GM21737 (cell line): ENCODE measurements at regions not wholly inside any gene's neighbourhood (a gene's known extent, or its start where the extent isn't known, plus 50 kb on each side); places are given as distances from the start of the nearest gene placed in this dataset.

Source experiments
- ATAC-seq: cut with Tn5 transposase; IDR thresholded peaks from one replicate; pipeline ENCODE4 v1.9.1; 2021; ENCODE audit warnings: mild to moderate bottlenecking, moderate library complexity; ENCODE audit not compliant: unreplicated experiment

DNA sequence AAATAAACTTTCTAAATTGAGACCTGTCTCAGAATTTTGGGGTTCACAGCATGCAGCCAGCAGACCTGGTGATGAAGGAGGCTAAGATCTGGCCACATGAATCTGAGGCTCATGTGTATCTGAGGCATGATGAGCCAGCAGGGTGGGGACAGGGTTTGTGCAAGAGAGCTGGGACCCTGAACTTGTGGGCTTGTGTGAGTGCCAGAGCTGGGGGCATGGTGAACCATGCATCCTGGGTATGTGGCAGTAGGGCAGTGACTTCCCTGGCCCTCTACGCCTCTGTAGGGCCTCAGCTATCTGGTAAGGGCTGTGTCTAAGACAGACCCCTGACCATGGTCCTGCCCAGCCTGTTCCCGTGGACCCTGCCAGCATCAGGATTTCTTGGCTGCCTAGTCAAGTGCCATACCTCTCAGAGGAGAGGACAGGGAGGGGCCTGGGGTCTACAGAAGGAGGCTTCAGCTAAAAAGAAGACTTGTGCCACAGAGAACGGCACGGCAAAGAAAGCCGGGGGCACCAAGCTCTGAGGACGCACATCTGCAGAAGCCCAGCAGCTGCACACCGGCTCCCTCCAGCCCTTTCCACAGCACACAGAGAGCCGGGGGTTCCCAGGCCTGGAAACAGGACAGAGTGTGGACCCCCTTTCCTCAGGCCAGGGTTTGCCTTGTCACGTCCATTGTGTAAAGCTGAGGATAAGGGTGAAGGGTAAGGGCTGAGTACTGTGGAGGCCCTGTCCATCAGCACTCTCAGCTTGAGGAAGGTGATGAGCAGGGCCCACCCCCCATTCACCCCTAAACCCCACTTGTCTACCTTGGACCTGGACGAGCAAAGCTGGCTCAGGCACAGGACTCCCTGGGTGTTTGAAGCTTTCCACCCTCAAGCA lies 130.1 kb downstream of the MRPL36 start:
- no peak for ATAC-seq

DNA sequence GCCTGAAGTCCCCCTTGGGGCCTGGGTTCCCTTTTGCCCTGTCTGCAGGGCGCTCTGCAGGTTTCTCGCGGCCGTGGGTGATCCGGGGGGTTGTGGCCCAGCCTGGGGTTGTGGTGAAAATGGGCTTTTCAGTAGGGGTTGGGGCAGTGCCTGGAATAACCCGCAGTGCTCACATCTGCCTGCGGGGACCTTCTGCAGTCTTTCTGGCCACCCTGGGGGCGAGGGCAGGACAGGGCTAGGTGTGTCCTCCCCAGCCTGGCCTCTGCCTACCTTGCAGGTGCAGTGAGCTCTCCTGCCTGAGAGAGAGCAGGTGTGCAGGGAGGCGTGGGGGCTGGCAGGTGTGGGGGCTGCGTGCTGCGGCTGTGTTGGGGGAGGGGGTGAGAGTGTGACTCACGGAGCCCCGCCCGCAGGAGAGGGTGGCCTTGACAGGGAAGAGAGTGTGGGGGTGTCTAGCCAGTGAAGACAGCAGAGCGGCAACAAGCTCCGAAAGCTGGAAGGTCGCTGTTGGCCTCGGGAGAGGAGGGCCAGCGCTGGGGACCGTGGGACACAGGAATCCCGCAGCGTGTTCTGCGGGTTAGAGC lies 131.4 kb downstream of the MRPL36 start:
- no peak for ATAC-seq

DNA sequence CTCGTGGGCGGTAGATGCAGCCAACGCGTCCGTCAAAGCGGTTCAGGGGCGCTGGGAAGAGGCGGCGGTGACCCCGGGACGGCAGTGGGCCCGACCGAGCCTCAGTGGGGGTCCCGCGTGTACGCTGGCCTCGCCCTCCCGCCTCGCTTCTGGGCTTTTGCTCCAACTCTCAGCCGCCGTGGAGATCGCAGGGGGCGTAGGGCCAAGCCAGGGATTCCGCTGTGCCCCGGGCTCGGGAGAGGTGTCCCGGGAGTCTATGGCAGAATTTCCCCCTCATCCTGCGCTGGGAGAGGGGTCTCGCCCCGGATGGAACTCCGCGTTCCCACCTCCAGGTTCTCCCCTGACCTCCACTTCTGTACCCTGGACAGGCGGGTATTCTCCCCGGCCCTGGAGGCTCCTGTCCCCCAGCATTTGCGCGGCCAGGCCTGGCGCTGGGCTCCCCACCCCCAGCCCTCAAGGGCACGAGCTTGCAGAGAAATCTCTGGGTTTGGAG lies 131.9 kb downstream of the MRPL36 start:
- ATAC-seq: no peak

DNA sequence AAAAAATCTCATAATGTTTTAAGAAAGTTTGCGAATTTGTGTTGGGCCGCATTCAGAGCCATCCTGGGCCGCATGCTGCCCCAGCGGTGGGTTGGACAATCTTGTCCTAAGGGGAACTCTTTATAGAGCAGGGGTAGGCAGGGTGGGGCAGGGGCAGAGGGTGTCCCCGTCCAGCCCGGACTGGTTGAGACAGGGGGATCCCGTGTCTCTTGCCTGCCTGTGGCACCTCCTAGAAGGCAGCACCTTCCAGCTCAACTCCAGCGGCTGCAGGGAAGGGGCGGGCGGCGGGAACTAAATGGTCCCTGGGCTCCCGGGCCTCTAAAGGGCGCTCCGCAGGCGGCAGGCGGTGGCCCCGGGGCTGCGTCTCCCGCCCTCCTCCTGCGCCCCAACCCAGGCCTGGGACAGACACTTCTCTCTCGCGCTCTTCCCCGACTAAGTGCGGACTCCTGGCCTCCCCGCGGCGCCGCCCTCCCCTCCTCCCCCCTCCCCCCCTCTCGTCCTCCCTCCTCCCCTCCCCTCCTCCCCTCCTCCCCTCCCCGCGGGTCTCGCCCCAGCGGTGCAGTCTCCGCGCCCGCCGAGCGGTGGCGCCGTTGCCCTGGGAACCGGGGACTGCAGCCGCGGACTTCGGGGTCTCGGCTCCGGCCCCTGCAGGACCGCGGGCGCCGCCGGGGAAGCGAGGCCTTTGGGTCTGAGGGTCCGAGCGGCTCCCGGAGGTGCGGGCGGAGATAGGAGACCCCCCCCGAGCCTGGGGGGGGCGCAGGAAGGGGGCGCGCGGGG lies 132.6 kb downstream of the MRPL36 start:
- ATAC-seq: no peak

DNA sequence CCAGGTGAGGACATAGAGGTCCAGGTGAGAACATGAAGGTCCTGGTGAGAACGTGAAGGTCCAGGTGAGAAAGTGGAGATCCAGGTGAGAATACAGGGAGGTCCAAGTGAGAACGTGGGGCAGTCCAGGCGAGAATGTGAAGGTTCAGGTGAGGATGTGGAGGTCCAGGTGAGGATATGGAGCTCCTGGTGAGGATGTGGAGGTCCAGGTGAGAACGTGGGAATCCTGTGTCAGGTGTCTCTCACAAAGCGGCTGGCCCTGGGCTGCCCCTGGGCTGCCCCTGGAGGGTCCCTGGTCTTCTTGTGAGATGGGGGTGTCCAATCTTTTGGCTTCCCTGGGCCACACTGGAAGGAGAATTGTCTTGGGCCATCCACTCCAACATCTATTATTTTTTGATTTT lies 133.4 kb downstream of the MRPL36 start:
- no peak for ATAC-seq

DNA sequence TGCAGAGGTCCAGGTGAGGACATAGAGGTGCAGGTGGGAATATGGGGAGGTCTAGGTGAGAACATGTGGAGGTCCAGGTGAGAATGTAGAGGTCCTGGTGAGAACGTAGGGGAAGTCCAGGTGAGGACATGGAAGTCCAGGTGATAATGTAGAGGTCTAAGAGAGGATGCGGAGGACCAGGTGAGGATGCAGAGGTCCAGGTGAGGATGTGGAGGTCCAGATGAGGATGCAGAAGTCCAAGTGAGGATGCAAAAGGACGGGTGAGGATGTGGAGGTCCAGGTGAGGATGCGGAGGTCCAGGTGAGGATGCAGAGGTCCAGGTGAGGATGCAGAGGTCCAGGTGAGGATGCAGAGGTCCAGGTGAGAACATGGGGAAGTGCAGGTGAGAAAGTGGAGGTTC lies 133.8 kb downstream of the MRPL36 start:
- no peak for ATAC-seq

- no peak for ATAC-seq
Observed at GRCh38 chr5:1665231-1665630, 134.4 kb downstream of the MRPL36 start.

DNA sequence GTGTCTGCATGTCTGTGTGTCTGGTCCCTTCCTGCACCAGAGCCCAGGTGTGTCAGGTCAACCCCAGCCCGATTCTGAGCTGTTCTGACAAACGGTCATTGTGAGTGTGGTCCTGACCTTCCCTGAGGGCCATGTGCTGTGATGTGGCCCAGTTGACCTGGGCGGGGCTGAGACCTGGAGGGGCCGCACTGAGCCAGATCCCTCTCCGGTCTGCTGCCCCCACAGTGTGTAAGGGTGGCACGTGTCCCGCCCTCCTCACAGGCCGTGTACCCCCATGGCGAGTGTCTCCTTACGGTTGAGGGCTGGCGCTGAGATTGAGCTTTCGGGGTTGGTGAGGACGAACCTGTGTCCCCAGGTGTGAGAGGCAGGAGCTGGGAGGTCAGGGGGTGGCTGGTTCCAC lies 136.5 kb downstream of the MRPL36 start:
- ATAC-seq: no peak

- ATAC-seq: no peak
Observed at GRCh38 chr5:1662559-1663085, 137.0 kb downstream of the MRPL36 start.

GRCh38 chr5:1661831-1662558 lies 137.6 kb downstream of the MRPL36 start:
- no peak for ATAC-seq

DNA sequence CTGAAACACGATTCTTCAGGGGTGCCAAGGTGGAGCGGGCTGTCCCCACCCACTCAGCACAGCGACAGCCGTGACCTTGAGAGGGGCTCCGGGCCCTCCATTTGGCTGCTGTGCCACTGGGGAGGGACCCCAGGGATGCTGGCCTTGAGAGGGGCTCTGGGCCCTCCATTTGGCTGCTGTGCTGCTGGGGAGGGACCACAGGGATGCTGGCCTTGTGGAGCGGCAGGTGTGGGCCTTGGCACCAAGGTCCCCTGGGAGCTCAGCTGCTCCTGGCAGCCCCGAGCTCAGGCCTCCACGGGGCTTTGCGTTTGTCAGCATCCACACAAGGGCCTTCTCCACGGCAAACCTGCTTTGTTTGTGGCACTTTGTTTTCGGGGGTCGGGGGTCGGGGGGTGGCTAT lies 137.6 kb upstream of the LPCAT1 start:
- no peak for ATAC-seq

DNA sequence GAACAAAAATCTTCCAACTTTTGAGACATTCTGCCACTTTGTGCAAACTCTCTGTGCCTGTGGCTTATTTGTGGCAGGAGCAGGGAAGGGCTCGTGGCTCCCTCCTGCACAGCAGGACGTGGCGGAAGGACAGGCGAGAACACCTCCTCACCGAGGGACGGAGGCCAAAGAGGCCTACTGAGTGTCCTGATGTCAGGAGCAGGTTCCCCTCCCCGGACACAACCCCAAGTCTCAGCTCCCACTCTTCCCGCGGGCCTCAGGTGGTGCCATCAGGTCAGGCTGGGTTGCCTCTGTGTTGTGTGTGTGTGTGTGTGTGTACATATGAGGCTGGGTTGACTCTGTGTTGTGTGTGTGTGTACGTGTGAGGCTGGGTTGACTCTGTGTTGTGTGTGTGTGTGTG lies 136.8 kb upstream of the LPCAT1 start:
- no peak for ATAC-seq

- ATAC-seq: no peak
Observed at GRCh38 chr5:1660001-1660400, 136.2 kb upstream of the LPCAT1 start.

DNA sequence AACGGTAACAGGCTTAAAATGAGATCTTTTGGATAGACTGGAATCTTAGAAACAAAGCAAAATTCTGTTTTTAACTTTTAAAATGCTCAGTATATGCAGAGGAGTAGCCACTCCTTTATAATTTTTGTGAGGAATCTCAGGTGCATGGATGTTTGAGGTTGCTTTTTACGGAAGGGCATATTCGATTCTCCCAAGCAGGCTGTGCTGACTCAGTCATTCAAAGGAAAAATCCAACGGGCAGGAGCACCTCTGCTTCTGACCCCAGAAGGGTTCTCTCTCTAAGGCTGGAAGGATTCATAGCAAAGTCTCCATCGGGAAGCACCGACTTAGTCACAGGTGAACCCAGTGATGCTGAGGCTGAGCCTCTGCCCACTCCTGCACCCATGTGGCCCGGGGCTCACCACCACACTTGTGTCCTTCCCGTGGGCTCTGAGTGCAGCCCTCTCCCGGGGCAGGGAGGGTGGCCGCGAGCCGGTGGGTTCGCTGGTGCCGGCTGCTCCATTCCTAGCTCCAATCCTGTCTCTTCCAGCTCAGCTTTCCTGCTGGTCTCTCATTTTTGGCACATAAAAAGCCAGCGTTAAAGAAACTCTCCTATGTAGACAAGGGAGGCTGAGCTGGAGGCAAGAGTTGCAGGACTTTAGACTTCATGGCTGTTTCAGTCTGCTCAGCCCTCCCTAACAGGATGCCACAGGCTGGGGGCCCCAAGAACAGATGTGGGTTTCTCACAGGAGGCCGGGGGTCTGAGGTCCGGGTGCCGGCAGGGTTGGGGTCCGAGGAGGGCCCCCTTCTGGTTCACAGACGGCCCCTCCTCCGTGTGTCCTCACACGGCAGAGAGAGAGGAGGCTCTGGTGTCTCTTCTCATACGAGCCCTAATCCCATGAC lies 135.6 kb upstream of the LPCAT1 start:
- no peak for ATAC-seq

DNA sequence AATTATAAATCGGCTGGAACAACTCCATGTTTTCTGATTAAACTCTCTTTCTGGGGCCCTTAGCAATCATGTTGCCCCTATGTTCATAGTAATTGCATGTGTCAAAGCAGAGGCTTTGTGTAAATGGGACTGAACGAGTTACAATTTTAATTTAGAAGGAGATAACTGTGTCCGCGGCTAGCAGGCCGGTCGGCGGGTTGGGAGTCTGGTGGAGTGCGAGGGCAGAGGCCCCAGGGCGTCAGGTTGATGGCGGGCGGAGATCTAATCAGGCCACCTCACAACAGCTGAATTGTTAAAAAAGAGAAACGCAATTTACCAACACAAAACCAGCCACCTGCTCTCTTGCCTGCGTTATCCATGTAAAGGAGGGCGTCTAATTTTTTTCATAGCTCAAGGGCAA lies 134.9 kb upstream of the LPCAT1 start:
- no peak for ATAC-seq

DNA sequence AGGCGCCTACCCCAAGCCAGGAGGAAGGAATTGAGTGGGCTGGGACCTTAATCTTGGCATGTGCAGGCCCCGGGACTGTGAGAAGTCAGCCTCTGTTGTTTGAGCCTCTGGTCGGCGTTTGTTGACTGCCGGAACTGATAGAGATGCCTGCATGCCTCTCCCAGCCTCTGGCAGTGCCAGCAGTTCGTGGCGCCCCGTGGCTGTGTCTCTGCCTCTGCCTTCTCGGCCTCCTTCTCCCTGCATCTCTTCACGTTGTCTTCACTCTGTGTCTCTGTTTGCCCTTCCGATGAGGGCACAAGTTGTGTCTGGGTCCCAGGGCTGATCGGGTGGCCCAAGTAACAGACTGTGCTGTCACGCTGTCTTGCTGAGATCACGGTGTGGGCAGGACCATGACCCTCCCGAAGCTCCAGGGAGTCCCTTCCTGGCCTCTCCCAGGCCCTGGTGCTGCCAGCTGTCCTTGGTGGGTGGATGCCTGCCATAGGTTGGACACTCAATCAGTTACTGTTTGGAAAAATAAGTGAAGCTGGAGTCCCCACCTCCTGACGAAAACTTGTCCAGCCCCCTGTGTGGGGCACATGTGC lies 133.5 kb upstream of the LPCAT1 start:
- no peak for ATAC-seq

DNA sequence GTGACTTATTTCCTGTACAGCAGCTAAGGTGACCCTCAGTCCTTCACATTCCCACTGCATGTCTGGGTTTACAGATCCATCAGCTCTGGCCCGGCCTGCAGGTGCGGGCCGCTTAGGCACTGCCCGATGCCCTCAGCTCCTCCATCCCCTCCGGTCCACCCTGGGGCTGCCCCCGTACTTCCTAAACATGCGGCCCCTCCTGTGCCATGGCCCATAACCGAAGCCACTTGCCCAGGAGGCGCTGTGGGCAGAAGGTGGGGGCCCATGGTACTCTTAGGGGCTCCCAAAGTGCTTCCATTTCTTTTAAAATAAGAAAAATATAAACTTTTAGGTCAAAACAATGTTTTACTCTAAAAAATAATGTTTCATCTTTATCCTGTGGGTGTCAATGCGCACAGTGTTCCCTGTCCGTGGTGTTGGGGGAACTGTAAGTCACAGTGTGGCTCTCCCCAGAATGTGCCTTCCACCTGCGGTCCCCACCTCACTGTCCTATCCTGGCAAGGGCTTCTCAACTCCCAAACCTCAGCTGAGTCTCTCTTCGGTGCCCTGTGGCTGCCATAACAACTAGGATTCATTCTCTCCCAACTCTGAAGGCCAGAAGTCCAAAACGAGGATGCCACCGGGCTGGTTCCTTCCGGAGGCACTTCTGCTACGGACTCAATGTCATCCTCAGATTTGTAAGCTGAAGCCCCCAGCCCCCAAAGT lies 132.7 kb upstream of the LPCAT1 start:
- ATAC-seq: no peak

- no peak for ATAC-seq
Observed at GRCh38 chr5:1655496-1656270, 131.9 kb upstream of the LPCAT1 start.
